ENCODE measurements at regions not wholly inside any gene's neighbourhood (a gene's known extent, or its start where the extent isn't known, plus 50 kb on each side); places are given as distances from the start of the nearest gene placed in this dataset.

DNA sequence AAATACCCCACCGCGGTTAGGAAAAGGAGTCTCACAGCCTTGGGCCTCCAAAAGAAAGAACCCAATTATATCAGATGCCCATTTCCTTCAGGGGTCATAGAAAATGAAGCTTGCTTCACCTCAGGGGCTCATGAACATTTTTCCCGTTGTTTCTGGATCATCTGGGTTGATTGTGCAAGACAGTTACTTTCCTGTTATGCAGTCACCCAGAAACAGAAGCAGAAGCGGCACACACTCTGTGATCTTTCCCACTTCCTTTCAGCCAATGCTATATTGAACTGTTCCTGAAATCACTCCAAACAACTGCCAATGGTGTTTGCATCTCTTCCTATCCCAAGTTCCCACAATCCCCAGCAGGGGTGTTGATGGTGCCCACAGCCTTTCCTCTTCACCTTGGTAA is 295.6 kb upstream of the RASGRP1 start:
- DNase-seq = no peak
- no peak for ATAC-seq

DNA sequence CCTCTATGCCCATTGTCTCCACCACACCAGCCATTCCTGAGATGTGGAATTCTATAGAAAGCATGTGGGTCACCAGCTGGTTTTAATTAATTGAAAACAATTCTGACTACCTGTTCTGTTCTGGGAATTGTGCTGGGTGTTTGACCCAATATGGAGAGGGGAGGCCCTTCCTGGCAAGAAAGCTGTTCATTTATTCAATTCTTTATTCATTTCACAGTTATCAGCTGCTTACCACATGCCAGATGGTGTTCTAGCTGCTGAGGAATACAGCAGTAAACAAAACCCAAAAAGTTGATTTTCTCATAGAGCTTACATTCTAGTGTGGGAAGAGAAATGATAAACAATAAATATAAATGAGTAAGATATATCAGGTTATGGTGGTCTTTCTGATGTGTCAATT is 296.1 kb upstream of the RASGRP1 start:
- DNase-seq (no peak), ATAC-seq (no peak)

DNA sequence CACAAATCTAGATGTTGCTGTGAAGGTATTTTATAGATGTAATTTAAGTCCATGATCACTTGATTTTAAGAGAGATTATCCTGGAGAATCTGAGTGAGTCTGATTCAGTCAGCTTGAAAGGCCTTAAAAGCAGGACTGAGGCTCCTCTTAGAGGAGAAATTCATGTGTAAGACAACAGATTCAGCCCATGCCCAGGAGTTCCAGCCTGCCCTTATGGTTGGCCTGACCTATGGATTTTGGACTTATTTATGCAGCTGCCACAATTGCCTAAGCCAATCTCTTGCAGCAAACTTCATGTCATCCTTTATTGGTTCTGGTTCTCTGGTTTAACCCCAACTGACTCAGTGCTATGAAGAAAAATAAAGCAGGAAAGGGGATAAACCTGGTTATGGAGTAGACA is 296.5 kb upstream of the RASGRP1 start:
- no peak for ATAC-seq
- DNase-seq = no peak

DNA sequence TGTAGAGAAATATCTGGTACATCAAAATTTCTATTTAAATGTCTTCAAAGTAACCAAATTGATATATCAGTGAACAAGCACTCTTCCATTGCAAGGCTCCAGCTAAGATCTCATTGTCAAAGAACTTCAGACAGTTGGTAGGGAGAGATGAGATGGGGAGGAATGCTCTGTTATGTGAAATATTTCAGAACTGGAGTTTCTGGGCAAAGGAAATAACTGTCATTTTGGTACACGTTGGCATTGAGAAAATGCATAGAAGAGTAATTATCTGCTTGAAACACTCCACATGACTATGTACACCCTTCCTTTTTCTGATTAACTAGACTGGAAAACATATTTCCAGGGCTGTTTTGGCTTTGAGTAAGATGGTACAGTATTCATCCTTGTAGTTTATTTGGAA is 297.5 kb upstream of the RASGRP1 start:
- ATAC-seq (no peak), DNase-seq (no peak)

DNA sequence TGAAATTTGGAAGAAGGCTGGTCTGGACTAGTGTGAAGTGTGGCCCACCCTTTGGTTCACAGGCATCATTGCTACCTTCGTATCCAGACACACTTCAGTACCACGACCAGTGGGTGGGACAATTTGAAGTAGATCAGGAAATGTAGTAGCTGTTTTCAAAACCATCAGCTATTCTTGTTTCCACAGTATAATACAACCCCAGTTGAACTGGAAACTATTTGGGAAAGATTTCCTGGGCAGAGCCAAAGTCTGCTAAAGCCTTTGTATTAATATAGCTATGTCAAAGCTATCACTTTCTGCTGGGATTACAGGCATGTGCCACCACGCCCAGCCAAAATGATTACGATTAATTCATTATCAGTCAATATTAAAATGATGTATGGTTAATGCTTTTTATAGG is 298.8 kb upstream of the RASGRP1 start:
- ATAC-seq = no peak

DNA sequence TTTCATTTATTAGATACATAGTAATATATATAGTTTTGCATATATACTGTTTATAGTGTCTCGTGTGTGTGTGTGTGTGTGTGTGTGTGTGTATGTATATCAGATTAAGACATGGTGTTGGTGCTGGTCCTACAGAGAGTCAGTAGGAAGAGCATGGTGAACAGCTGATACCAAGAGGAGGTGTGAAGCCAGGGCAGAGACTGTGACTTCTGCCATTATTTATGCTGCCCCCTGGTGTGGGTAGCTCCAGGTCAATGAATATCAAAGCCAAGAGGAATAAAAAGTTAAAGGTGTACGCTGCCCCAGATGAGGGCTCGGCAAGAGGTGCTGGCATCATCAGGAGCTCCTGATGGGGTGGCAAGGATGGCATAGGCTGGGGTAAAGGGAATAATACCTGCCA is 299.5 kb upstream of the RASGRP1 start:
- ATAC-seq = no peak
- no peak for DNase-seq

More for the DNA sequence above, 298.8 kb upstream of the RASGRP1 start:
- no peak for DNase-seq

DNA sequence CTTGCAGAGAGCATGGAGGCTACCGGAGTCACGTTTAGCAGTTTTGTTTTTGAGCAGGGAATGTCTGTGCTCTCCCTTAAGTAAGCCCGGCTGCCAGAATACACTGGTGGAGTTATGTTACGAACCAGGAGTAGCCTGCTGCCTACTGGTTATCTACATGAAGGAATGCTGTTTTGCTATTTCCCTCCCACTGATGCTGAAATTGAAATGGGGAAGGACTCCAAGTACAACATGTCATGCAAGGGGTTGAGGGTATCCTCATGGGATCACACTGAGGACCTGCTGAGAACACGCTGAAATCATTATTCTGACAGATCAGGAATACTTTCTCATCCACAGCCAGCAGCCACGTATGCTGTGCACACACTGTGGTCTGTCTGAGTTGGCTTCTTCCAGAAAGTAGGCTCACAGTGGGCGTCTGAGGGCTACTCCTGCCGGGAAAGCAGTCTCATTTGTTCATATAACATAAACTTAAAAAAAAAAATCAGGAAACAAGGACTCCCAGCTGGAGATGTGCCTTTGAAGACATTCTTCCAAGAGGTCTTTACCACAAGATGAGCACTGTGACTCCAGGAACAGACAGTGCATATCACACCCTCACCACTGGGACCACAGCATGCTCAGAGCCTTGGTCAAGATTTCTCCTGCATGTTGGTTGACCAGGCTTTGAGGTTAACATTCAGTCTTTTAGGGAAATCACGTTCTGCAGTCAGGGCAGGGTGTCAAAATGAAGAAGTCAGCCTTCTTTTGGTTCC is 300.4 kb upstream of the RASGRP1 start:
- DNase-seq (no peak), ATAC-seq (no peak)

DNA sequence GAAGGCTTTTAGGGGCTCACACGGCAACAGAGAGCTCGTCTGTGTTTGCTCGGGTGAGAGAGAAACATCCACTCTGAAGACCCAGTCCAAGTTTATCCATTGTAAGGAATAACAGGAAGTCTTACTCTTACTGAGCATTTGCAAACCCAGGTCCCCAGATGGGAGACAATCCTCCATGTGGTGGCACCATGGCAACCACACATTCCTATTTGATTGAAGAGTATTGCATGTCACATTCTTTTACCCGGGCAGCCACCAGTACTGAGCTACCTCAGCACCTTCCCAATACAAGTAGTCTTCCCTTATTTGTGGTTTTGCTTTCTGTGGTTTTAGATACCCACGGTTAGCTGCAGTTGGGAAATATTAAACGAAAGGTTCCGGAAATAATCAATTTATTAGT is 302.9 kb upstream of the RASGRP1 start:
- ATAC-seq (no peak), DNase-seq (no peak)

DNA sequence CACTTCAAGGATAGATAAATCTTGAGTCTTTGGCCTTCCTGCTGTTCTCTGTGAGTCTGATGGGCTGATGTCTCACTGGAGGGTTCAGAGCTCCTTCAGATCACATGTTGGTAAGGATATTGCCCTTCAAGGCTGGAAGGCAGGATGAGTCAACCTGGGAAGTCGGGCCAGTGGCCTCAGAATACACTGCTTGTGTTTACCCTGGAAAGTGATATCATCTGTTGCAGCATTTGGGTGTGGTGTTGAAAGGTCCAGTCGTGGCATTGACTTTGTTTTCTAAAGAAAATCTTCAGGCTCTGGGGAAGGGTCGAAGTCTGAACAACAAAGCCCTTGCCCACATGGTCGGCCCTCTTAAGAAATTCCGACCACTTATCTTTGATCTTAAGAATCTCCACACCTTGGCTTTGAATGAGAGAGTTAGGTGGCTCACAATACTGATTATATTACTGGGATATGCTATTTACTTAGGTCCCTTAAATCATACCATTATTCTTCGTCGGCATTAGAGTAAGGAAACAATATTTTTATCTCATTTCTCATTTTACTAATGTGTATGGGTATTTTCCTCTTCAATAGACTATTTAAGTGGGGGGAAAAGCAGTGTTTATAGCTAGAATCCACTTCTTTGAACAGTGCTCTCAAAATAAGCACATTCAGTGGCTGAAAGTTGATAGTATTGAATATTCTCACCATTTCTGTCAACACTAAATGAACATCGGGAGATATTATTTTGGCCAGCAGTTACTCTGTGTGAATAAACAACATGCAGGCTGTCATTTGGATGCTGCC is 303.9 kb upstream of the RASGRP1 start:
- DNase-seq (no peak), ATAC-seq (no peak)

DNA sequence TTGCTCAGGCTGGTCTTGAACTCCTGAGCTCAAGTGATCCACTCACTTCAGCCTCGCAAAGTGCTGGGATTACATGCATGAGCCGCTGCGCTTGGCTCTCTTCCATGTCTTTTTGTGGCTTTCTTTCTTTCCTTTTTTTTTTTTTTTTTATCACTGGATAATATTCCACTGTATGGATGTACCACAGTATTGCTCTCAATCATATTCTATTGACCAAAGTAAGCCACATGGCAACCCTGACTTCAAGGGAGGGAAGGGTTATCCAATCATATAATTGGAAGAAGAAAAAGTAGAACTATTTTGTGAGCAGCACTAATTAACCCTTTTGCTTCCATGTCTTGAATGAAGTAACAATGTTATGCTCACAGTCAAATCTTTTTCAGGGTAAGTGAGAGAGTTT is 307.0 kb upstream of the RASGRP1 start:
- no peak for ATAC-seq
- DNase-seq = no peak

DNA sequence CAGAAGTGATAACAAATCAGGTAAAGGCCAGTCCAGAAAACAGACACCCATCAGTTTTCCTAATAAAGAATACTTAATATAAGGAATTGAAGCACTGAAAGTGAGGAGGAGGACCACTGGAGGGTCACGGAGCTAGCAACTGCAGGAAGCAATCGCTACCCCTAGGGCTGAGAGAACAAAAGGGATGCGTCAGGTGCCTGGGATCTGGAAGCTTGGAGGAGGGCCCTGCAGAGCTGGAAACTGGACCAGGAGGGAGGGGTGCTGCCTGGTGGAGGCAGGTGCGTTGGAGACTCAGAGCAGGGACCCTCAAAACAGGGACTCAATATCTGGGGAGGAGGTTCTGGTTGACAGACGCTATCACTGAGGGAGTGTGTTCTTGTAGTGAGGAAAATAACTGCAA is 308.1 kb upstream of the RASGRP1 start:
- DNase-seq (no peak), ATAC-seq (no peak)

DNA sequence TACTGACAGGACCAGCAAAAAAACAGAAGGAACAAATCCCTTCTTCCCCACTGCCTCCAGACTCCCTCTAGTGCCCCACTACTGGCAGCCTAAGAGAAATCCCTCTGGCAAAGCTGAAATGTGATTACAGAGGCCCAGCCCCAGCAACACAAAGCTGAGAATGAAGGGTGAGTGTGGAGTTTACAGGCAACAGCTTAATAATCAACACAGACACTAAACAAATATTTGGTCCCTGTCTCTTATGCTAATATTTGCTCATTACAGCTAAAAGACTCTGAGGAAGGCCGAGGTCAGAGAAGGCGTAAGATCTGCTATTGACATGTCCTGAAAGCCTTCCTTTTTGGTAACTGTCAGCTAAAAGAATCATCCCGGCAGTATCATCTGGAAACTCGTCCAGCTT is 308.5 kb upstream of the RASGRP1 start:
- no peak for DNase-seq
- ATAC-seq = no peak

DNA sequence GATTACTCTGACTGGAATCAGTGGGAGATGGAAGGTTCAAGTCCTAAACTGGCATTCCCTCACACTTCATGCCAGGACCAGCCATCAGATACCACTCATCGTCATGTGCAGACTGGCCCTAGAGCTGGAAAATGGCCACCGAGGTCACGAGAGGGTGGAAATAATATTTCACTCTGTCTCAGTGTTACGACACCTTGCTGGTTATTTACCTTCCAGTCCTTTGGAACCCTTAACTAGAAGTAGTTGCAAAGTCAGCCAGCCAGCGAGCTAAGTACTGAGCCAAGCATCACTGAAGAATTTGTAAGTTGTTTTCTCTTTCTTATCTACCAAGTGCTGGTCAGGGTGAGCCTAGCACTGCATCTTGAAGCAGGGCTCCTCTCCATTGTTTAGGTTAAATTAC is 309.9 kb upstream of the RASGRP1 start:
- no peak for ATAC-seq
- DNase-seq = no peak

DNA sequence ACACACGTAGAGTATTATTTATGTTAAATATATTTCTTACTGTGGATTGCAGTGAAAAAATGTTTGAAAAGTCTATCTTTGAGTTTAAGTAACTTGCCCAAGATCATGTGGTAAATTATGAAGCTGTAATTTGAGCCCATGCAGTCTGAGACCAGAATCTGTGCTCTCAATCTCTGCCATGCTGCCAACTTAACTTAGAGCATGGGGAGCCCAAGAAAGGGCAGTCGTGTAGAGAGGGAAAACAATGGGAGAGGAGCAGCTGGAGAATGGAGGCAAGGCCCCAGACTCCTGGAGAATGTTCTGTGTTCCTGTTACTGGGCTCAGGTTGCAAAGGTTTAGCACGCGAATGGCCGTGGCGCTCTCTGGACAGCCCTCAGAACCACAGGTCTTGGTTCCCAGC is 311.6 kb upstream of the RASGRP1 start:
- DNase-seq = no peak
- no peak for ATAC-seq

DNA sequence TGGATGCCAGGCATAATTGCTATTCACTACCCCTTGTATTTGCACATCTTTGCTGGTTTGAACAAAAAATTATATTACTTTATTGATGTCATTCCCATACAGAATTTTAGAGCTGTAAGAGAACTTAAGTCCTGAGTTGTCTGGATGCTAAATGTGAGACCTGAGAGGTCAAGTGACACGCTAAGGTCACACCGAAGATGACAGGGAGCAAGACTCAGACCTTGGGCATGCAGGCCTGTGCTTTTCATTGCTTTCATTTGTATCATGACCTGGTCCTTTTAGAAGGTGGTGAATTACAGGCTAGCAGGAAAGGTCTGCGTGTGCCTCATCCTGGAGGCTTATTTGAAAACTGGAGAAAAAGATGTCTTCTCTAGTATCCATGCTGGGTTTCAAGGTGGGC is 312.0 kb upstream of the RASGRP1 start:
- DNase-seq (no peak), ATAC-seq (no peak)

DNA sequence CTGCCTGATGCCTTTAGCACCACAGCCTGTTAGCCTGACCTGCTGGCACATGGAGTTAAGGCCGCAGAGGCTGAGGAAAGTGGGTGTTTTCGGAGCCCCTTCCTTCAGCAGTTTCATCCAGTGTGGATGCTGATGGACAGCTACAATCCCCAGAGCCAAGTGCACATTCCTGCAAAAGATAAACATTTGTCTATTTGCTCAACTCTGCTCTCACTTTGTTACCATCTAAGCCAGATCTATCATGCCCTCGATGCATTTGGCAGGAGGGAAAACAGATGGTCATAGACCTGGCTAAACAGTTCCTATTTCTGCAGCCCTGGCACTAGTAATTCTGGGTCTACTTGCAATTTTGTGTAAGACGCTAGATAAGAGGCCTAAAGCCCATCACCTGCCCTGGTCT is 312.9 kb upstream of the RASGRP1 start:
- DNase-seq = no peak

DNA sequence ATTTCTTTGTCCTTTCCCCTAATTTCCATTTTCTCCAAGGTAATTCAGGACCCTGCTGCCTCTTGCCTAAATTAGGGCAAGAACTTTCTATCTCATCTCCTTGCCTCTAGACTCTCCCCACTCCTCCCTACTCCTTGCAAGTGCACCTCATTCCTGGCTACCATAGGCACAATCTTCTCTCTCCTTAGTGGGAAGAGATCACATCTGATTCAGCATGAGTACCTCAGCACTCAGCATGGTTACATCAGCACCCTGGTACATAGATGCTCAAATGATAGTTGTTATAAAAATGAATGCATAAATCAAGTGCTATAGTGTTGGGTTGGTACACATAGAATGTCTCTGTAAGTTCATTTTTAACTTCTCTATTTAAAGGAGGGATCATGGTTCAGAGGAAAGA is 313.4 kb upstream of the RASGRP1 start:
- ATAC-seq = no peak
- DNase-seq = no peak

More for the DNA sequence above, 312.9 kb upstream of the RASGRP1 start:
- ATAC-seq = no peak

DNA sequence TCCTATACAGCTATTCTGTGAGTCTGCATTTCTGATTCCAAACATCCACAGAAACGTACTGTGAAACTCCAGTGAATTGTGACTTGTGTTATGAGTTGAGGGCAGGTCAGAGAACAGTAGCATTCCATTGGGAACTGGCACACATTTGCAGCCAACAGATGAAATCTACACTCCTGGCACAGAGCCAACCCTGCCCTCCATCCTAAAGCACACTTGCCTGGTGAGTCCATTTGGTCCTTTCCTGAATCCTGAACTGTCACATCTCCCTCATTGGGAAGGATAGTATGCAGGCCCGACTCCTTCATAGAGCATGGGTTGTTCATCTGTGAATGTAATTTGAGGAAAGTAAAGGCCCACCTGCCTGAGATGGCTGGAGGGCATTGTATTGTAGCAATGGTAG is 314.3 kb upstream of the RASGRP1 start:
- DNase-seq = no peak
- no peak for ATAC-seq

DNA sequence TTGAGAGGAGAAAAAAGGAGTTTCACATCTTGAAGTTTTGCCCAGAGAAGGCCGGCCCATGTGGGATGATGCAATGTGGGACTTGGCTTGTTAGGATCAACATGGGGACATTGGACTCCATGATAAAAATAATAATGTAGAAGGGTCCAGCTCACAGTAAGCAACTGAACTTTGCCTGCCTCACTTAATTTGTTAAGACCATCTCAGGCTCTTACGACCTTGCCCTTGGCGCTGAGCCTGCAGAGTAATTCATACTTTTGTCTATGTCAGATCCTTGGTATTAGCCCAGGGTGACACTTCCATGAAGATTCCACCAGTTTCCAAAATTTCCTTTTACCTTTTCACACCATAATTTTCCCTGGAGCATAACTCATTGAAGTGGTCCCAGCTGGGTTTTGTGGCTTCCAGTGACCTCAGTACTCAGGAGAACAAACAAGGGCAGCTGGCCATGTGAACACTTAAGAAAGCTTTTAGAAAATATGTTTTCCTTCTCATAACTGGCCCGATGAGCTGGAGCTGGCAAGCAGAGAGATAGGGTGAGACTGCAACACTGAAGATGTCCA is 315.4 kb upstream of the RASGRP1 start:
- DNase-seq = no peak
- ATAC-seq = no peak

DNA sequence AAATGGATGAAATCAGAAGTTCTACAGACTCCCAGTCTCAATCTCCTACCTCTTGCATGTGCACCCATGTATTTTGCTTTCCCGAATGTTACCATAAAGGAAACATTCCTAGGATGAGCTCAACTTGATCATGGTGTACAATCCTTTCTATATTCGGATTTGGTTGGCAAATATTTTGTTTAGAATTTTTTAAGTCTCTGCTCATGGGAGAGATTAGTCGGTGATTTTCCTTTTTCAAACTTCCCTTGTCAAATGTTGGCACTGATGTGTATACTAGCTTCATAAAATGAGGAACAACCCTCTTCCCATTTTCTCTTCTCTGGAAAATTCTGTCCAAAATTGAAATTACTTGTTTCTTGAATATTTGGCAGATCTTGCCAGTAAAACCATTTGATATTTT is 317.6 kb upstream of the RASGRP1 start:
- ATAC-seq (no peak), DNase-seq (no peak)

DNA sequence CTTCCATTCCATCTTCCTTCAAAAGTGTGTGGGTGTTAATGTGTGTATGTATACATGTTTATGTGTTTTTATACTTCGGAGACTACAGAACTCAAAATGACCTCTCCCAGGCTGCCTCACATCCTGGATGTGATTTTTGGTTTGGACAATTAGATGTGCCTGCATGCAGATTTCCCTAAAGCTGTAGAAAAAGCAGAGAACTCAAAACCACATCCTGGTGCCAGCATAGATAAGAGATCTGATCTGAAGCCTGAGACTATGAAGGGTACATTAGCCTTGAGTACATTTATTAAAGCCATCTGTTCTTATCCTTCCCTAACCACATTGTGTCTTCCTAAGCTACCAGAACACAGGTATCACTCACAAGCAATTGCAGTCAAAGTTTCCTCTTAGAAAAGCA is 319.4 kb upstream of the RASGRP1 start:
- no peak for ATAC-seq
- DNase-seq = no peak

DNA sequence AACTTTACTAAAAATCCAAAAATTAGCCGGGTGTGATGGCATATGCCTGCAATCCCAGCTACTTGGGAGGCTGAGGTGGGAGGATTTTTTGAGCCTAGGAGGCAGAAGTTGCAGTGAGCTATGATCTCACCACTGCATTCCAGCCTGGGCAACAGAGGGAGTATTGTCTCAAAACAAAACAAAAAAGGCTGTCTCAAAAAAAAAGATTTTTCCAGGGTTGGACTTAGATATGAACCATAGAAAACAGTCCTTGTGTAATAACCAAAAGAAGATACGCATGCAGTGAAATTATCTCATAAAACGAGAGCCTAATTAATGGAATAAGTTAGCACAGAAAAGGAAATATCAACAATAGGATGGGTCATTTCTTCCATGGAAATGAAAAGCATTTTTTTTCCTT is 320.4 kb upstream of the RASGRP1 start:
- DNase-seq (no peak), ATAC-seq (no peak)

DNA sequence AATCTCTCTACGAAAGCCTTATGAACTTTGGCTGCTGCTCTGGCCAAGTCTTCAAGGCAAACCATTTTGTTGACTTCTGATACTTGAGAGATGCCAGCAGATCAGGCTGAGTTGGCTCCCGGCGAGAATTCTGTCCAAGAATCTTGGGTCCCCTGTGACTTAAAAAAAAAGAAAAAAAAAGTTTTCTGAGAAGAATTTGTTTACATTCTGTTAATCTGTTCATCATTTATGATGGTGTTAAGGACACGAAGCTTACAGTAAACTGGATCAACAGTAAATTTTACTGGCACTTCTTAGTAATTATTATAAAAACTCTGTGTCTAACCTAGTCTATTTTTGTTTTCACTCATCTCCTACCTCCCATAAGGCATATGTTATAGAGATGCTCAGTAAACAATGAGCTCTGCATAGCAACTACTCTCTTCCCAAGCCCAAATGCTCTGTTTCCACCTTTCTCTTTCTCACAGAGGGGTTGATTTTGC is 320.9 kb upstream of the RASGRP1 start:
- DNase-seq (no peak), ATAC-seq (no peak)
